Thoracic aorta (tissue), 2 donors: ENCODE measurements at regions not wholly inside any gene's neighbourhood (a gene's known extent, or its start where the extent isn't known, plus 50 kb on each side); places are given as distances from the start of the nearest gene placed in this dataset.

ENCODE experiments used
- ATAC-seq: fragments of 150-250 bp; one replicate; pipeline ENCODE4 v1.8.0; 2017; ENCODE audit warnings: low read depth; ENCODE audit not compliant: insufficient number of reproducible peaks, low FRiP score
- DNase-seq: peaks from one replicate; pipeline ENCODE4 v3.0.0-alpha.2; 2020; ENCODE audit warnings: low spot score
- H3K27ac ChIP-seq, 2 donors: fragments of 200-600 bp; sonication (generic); 1 replicate in 1 of 2; 2 replicates in 1 of 2; pipeline ENCODE4 v1.5.1; 2016; ENCODE audit warnings: mild to moderate bottlenecking in 2 of 2, moderate library complexity in 2 of 2
- H3K27me3 ChIP-seq: fragments of 200-600 bp; sonication (generic); replicated peaks from 2 replicates; pipeline ENCODE4 v1.6.0; 2016; ENCODE audit warnings: mild to moderate bottlenecking; ENCODE audit not compliant: insufficient read depth
- H3K36me3 ChIP-seq: fragments of 200-600 bp; sonication (generic); one replicate; pipeline ENCODE4 v1.5.1; 2016
- H3K4me1 ChIP-seq, 2 donors: fragments of 200-600 bp; sonication (generic); 1 replicate in 1 of 2; 2 replicates in 1 of 2; pipeline versions ENCODE4 v1.5.1 to v1.6.0; 2016; ENCODE audit warnings: low read depth in 2 of 2, mild to moderate bottlenecking in 1 of 2; ENCODE audit not compliant: control insufficient read depth in 1 of 2
- H3K4me3 ChIP-seq: fragments of 200-600 bp; sonication (generic); 2 replicates; pipeline ENCODE4 v1.5.1; 2016; ENCODE audit warnings: mild to moderate bottlenecking
- H3K9me3 ChIP-seq: fragments of 200-600 bp; sonication (generic); 2 replicates; pipeline ENCODE4 v1.5.1; 2016
- CTCF ChIP-seq: fragments of 200-600 bp; sonication (generic); IDR thresholded peaks from one replicate; pipeline ENCODE4 v1.5.1; 2019; ENCODE audit warnings: antibody characterized with exemption

GRCh38 chr16:79815049-79815448 is 214.5 kb upstream of the MAF start:
- no peak for DNase-seq
- no peak for ATAC-seq
- TF ChIP-seq CTCF: no peak
- Histone ChIP-seq H3K9me3 (no peaks in the 10 kb centered on the region), H3K4me1 (no peaks in the 10 kb centered on the region), H3K4me3 (no peak overlapping the region), H3K27ac (no peak overlapping the region), H3K36me3 (no peaks in the 10 kb centered on the region), H3K27me3 (no peaks in the 10 kb centered on the region)

GRCh38 chr16:79814124-79814523 is 213.6 kb upstream of the MAF start:
- no peaks in the 10 kb centered on the region for H3K4me1 ChIP-seq
- H3K4me3 ChIP-seq: no peak overlapping the region
- no peaks in the 10 kb centered on the region for H3K36me3 ChIP-seq
- no peak overlapping the region for H3K27ac ChIP-seq
- H3K9me3 ChIP-seq: no peaks in the 10 kb centered on the region
- H3K27me3 ChIP-seq: no peaks in the 10 kb centered on the region
- TF ChIP-seq CTCF: no peak
- no peak for ATAC-seq
- no peak for DNase-seq

- no peak for DNase-seq
- Histone ChIP-seq H3K36me3 (no peaks in the 10 kb centered on the region), H3K4me3 (no peak overlapping the region), H3K4me1 (no peaks in the 10 kb centered on the region), H3K27ac (no peak overlapping the region), H3K9me3 (no peaks in the 10 kb centered on the region), H3K27me3 (no peaks in the 10 kb centered on the region)
- no peak for ATAC-seq
- no peak for TF ChIP-seq CTCF
These were observed 211.0 kb upstream of the MAF start for GRCh38 chr16:79811541-79811940.

GRCh38 chr16:79810449-79811189 is 210.1 kb upstream of the MAF start:
- no peak overlapping the region for H3K4me3 ChIP-seq
- no peaks in the 10 kb centered on the region for H3K27me3 ChIP-seq
- ATAC-seq (no peak), DNase-seq (no peak)
- no peak for TF ChIP-seq CTCF
- H3K27ac ChIP-seq: no peak overlapping the region
- no peaks in the 10 kb centered on the region for H3K36me3 ChIP-seq
- H3K9me3 ChIP-seq: no peaks in the 10 kb centered on the region
- H3K4me1 ChIP-seq: no peaks in the 10 kb centered on the region

GRCh38 chr16:79809376-79809775 is 208.8 kb upstream of the MAF start:
- no peak for ATAC-seq
- Histone ChIP-seq H3K4me3 (no peak overlapping the region), H3K27me3 (no peaks in the 10 kb centered on the region), H3K9me3 (no peaks in the 10 kb centered on the region), H3K36me3 (no peaks in the 10 kb centered on the region), H3K4me1 (no peaks in the 10 kb centered on the region), H3K27ac (no peak overlapping the region)
- TF ChIP-seq CTCF: no peak
- DNase-seq: no peak
